HUES48 (cell line): ENCODE measurements at regions not wholly inside any gene's neighbourhood (a gene's known extent, or its start where the extent isn't known, plus 50 kb on each side); places are given as distances from the start of the nearest gene placed in this dataset.

Experiments used
- H3K27ac ChIP-seq: one replicate; pipeline ENCODE4 v1.7.0; 2013; ENCODE audit warnings: low read depth, low read length, inconsistent platforms
- H3K27me3 ChIP-seq: 2 replicates; pipeline ENCODE4 v1.6.1; 2013; ENCODE audit warnings: mild to moderate bottlenecking, low read length; ENCODE audit not compliant: control insufficient read depth, insufficient read depth
- H3K36me3 ChIP-seq: 2 replicates; pipeline ENCODE4 v1.6.1; 2013; ENCODE audit warnings: low read length; ENCODE audit not compliant: control insufficient read depth, insufficient read depth
- H3K4me1 ChIP-seq: 2 replicates; pipeline ENCODE4 v1.6.1; 2013; ENCODE audit warnings: mild to moderate bottlenecking, low read length; ENCODE audit not compliant: control insufficient read depth, insufficient read depth
- H3K4me3 ChIP-seq: 2 replicates; pipeline ENCODE4 v1.5.1; 2013; ENCODE audit warnings: mild to moderate bottlenecking, low read depth, low read length
- H3K9ac ChIP-seq: 2 replicates; pipeline ENCODE4 v1.6.1; 2013; ENCODE audit warnings: mild to moderate bottlenecking, low read depth, low read length, moderate library complexity
- H3K9me3 ChIP-seq: 2 replicates; pipeline ENCODE4 v1.6.1; 2013; ENCODE audit warnings: low read length; ENCODE audit not compliant: control insufficient read depth, insufficient read depth

- no peaks in the 10 kb centered on the region for H3K9me3 ChIP-seq
- H3K4me1 ChIP-seq: peaks cover 6% of the 10 kb centered on the region; the same call in 1 of the 2 replicates
- no peak overlapping the region for H3K4me3 ChIP-seq
- H3K27ac ChIP-seq: no peak overlapping the region
- no peaks in the 10 kb centered on the region for H3K27me3 ChIP-seq
- H3K9ac ChIP-seq: no peak overlapping the region
- no peaks in the 10 kb centered on the region for H3K36me3 ChIP-seq
Observed at GRCh38 chr11:95305705-95306104, 74.7 kb upstream of the SESN3 start.

- Histone ChIP-seq H3K9ac (no peak overlapping the region), H3K36me3 (no peaks in the 10 kb centered on the region), H3K4me3 (no peak overlapping the region), H3K9me3 (no peaks in the 10 kb centered on the region), H3K27ac (no peak overlapping the region), H3K27me3 (no peaks in the 10 kb centered on the region), H3K4me1 (peaks cover 9% of the 10 kb centered on the region)
Observed at GRCh38 chr11:95304777-95305176, 73.8 kb upstream of the SESN3 start.

DNA sequence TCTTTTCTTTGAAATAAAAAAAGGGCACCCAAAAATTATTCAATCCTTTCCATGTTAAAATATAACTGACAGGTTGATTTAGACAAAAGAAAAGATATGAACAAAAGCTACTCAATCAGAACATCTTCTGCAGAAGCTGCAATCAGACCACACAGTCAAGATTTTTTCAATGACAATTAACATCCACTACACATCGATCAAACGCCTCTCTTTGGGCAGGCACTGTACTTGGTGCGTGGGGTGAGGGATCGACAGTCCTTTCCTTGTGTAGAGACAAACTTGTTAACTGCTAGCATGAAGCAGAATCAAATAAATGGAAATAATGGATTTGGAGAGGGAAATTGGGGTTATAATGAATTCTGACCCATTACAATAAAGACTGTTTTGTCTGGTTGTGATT, 71.2 kb upstream of the SESN3 start:
- peaks cover 34% of the 10 kb centered on the region for H3K4me1 ChIP-seq
- H3K9ac ChIP-seq: no peak overlapping the region
- no peak overlapping the region for H3K27ac ChIP-seq
- H3K4me3 ChIP-seq: no peak overlapping the region
- H3K36me3 ChIP-seq: no peaks in the 10 kb centered on the region
- H3K9me3 ChIP-seq: no peaks in the 10 kb centered on the region
- no peaks in the 10 kb centered on the region for H3K27me3 ChIP-seq

DNA sequence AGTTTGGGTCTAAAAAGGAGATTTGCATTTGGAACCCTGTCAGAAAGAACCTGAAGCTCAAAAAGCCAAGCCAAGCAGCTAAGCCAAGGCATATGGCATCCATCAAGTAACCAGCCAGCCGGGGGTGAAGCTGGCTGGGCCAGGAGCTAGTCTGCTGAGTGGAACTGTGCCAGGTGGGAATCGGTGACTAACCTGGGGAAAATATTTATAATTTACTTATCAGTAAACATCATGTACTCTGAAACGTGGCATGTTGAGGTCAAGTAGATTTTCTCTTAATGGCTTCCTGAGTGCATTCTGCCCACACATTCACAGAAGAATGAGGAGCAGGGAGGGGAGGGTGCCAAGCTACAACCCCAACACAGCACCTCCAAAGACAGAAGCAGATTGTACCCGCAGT, 70.5 kb upstream of the SESN3 start:
- no peak overlapping the region for H3K27ac ChIP-seq

GRCh38 chr11:95299078-95299679, 68.2 kb upstream of the SESN3 start:
- Histone ChIP-seq H3K36me3 (no peaks in the 10 kb centered on the region), H3K4me1 (peaks cover 51% of the 10 kb centered on the region), H3K4me3 (no peak overlapping the region), H3K9me3 (no peaks in the 10 kb centered on the region), H3K27ac (peak overlapping the region; percentile 7), H3K9ac (no peak overlapping the region), H3K27me3 (no peaks in the 10 kb centered on the region)

More for the DNA sequence above, 70.5 kb upstream of the SESN3 start:
- H3K4me3 ChIP-seq: no peak overlapping the region
- H3K36me3 ChIP-seq: no peaks in the 10 kb centered on the region
- H3K9me3 ChIP-seq: no peaks in the 10 kb centered on the region
- no peak overlapping the region for H3K9ac ChIP-seq
- H3K27me3 ChIP-seq: no peaks in the 10 kb centered on the region
- peaks cover 40% of the 10 kb centered on the region for H3K4me1 ChIP-seq

DNA sequence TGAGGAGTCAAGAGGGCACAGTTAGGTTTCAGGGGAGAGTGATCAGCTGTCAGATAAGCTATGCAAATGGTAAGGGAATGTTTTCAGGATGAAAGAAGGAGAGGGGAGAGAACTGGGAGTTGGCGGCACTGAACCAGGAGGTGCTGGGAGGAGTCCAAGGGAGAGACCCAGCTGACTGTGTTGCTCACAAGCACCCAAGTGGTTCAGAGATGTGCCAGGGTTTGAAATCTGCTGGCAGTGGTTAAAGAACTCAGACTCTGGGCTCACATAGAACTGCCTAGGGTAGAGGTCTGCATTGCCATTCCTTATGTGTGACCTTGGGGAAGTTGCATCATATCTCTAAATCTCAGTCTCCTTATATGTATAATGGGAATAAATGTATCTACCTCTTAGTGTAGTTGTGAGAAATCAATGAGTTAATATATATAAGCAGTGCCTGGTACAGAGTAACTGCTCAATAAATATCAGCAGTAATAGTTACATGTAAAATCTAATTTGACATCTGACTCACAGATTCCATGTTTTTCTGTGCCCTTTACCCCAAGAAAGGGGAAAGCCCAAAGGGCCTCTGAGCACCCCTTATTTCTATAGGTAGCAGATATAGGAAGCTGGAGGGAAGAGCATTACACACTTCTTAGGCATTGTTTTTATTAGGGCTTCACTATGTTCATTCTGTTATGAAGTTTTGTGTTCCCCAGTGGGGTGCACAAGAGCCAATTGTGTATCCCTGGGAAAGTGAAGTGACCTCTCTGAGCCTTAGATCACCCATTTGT, 66.9 kb upstream of the SESN3 start:
- no peaks in the 10 kb centered on the region for H3K36me3 ChIP-seq
- H3K4me3 ChIP-seq: no peak overlapping the region
- H3K9ac ChIP-seq: no peak overlapping the region
- no peaks in the 10 kb centered on the region for H3K27me3 ChIP-seq
- H3K9me3 ChIP-seq: no peaks in the 10 kb centered on the region
- peaks cover 59% of the 10 kb centered on the region for H3K4me1 ChIP-seq
- H3K27ac ChIP-seq: no peak overlapping the region

DNA sequence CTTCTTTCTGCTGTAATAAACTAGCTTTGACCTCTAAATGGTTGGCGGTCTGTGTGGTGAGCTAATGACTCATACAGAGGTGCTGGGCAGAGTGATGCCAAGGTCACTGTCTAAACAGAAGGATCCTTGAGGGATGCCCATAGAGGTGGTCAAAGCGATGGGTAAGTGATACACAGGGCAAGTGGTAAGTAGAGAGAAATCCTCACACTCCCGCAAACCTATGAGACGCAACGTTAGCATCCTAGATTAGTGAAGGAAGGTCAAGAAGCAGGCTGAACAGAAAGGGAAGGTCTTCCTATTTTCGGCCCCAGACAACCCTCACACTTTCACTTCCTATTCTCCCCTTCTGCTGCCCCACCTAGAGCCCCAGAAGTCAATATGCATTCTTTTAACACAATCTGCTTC, 65.6 kb upstream of the SESN3 start:
- H3K4me3 ChIP-seq: no peak overlapping the region
- no peaks in the 10 kb centered on the region for H3K27me3 ChIP-seq
- no peak overlapping the region for H3K27ac ChIP-seq
- no peaks in the 10 kb centered on the region for H3K36me3 ChIP-seq
- no peaks in the 10 kb centered on the region for H3K9me3 ChIP-seq
- H3K4me1 ChIP-seq: peaks cover 69% of the 10 kb centered on the region
- H3K9ac ChIP-seq: no peak overlapping the region

GRCh38 chr11:95296165-95296564, 65.2 kb upstream of the SESN3 start:
- no peaks in the 10 kb centered on the region for H3K27me3 ChIP-seq
- no peak overlapping the region for H3K4me3 ChIP-seq
- H3K9me3 ChIP-seq: no peaks in the 10 kb centered on the region
- H3K4me1 ChIP-seq: peaks cover 69% of the 10 kb centered on the region
- H3K36me3 ChIP-seq: no peaks in the 10 kb centered on the region
- no peak overlapping the region for H3K9ac ChIP-seq
- H3K27ac ChIP-seq: no peak overlapping the region

GRCh38 chr11:95295382-95296149, 64.6 kb upstream of the SESN3 start:
- no peak overlapping the region for H3K9ac ChIP-seq
- H3K4me3 ChIP-seq: no peak overlapping the region
- no peaks in the 10 kb centered on the region for H3K9me3 ChIP-seq
- H3K27me3 ChIP-seq: no peaks in the 10 kb centered on the region
- H3K27ac ChIP-seq: no peak overlapping the region
- H3K36me3 ChIP-seq: no peaks in the 10 kb centered on the region
- H3K4me1 ChIP-seq: peaks cover 69% of the 10 kb centered on the region

GRCh38 chr11:95294701-95295100, 63.7 kb upstream of the SESN3 start:
- Histone ChIP-seq H3K4me3 (no peak overlapping the region), H3K4me1 (peaks cover 65% of the 10 kb centered on the region), H3K27me3 (no peaks in the 10 kb centered on the region)

GRCh38 chr11:95293116-95293515, 62.1 kb upstream of the SESN3 start:
- no peak overlapping the region for H3K4me3 ChIP-seq
- H3K27me3 ChIP-seq: no peaks in the 10 kb centered on the region
- peak overlapping the region; percentile 60 for H3K27ac ChIP-seq
- no peaks in the 10 kb centered on the region for H3K9me3 ChIP-seq
- H3K36me3 ChIP-seq: no peaks in the 10 kb centered on the region
- peaks cover 50% of the 10 kb centered on the region for H3K4me1 ChIP-seq
- H3K9ac ChIP-seq: no peak overlapping the region

More at GRCh38 chr11:95294701-95295100, 63.7 kb upstream of the SESN3 start:
- H3K36me3 ChIP-seq: no peaks in the 10 kb centered on the region
- no peak overlapping the region for H3K9ac ChIP-seq
- H3K27ac ChIP-seq: no peak overlapping the region
- no peaks in the 10 kb centered on the region for H3K9me3 ChIP-seq
